Large intestine (tissue), 3 donors: ENCODE measurements at regions not wholly inside any gene's neighbourhood (a gene's known extent, or its start where the extent isn't known, plus 50 kb on each side); places are given as distances from the start of the nearest gene placed in this dataset.

Experiments
- DNase-seq, 2 donors: peaks; one replicate each; pipeline versions ENCODE4 v3.0.0 to v3.0.0-alpha.2; 2013
- H3K27ac ChIP-seq: one replicate; pipeline ENCODE4 v1.5.1; 2013; ENCODE audit warnings: low read length
- H3K27me3 ChIP-seq: 2 replicates; pipeline ENCODE4 v1.6.1; 2013; ENCODE audit warnings: low read length; ENCODE audit not compliant: control insufficient read depth, insufficient read depth
- H3K36me3 ChIP-seq: 2 replicates; pipeline ENCODE4 v1.6.1; 2013; ENCODE audit warnings: low read length; ENCODE audit not compliant: control insufficient read depth, insufficient read depth
- H3K4me1 ChIP-seq: one replicate; pipeline ENCODE4 v1.6.1; 2013; ENCODE audit warnings: low read length; ENCODE audit not compliant: control insufficient read depth, insufficient read depth
- H3K4me3 ChIP-seq: one replicate; pipeline ENCODE4 v1.5.1; 2013; ENCODE audit warnings: low read length
- H3K9me3 ChIP-seq: one replicate; pipeline ENCODE4 v1.6.1; 2013; ENCODE audit warnings: mild to moderate bottlenecking, low read depth, low read length, moderate library complexity; ENCODE audit not compliant: control insufficient read depth
- WGBS: methylation state at CpG from one replicate; pipeline ENCODE4 v1.1.5; 2013; ENCODE audit warnings: low lambda C conversion rate; ENCODE audit not compliant: insufficient coverage; 5-methylcytosine and 5-hydroxymethylcytosine counted together

DNA sequence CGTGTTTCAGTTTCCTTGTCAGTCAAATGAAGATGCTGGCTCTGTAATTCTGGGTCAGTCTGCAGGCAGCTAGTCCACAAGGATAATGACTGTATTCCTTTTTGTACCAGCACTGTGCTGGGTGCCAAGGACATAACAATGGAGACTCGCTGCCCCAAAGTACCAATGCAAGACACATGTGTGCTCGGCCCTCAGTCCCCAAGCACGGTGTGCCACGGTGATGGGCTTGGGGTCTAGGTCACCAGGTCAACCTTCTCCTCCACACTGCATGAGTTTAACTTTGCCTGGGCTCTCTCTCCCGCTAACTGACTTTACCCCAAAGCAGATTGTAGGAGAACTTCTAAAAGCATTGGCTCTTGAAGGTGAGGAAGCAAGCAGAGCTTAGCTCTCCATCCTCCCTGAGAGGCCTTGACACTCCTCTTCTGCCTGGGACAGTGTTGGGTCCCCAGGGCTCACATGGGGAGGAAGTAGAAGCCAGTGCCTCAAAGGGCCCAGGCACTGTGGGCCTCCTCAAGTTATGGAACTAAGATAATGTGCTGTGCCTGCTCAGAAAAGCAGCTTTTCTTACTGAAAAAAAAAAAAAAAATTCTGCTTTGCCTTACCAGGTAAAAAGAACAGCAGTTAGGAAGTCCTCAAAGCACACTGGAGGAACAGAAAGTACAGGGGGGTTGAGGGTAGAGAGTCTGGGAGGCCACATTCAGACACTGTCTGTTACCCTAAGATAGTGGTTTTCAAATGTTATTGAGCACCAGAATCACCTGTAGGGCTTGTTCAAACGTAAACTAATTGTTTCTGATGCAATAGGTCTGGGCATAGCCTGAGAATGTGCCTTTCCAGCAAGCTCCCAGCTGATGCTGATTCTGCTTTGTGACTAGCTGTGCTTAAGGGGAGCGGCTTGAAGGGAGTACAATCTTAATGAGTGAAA, 276.4 kb upstream of the CXCR4 start:
- H3K27me3 ChIP-seq = no peaks in the 10 kb centered on the region
- no peaks in the 10 kb centered on the region for H3K36me3 ChIP-seq
- no peak overlapping the region for H3K4me3 ChIP-seq
- no CpG with 5 or more reads among the region's 8 CpGs for WGBS
- H3K27ac ChIP-seq = no peak overlapping the region
- DNase-seq = no peak
- H3K9me3 ChIP-seq = no peaks in the 10 kb centered on the region
- no peaks in the 10 kb centered on the region for H3K4me1 ChIP-seq

DNA sequence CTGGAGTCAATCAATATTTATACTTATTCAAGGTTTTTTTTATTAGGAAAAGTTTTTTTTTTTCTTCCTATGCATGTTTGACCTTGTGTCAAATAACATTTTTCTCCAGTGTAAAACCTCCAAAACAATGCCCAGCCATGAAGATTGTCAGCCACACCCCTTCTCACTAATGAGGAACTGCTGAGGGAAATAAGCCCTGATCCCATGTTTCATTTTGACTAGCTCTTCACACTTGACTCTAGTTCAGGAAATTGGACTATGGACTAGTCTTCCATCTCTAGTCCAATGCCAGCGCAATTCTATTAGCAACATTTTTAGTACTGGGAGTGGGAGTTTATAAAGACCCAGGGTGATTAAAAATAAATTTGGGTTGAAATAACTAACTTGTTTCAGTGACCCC, 275.6 kb upstream of the CXCR4 start:
- WGBS = 100% methylated on average over 1 of the region's 1 CpG

DNA sequence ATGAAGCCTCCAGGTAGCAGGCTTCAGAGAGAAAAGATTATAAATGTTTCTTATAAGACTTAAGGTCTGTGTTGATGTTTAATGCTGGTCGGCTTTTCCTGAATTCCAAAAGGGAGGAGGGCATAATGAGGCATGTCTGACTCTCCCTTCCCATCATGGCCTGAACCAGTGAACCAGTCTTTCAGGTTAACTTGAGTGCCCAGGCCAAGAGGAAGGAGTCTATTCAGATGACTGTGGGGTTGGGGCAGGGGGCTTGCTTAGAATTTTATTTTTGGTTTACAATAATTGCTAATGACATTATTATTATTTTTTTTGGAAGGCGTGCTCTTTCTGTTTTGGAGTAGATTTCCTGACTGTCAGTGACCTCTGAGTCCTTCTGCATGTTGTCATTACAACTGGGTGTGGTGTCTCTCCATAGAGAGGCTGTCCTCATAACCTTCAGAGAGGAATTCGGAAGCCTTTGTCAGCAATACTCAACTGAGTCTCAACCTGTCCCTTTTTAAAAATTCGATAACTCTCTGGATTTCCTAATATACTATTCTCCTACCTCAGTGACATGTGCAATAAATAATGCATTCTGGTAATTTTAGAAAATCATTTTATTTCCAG, 275.1 kb upstream of the CXCR4 start:
- 73% methylated on average over 3 of the region's 4 CpGs for WGBS
- no peak for DNase-seq
- H3K9me3 ChIP-seq = no peaks in the 10 kb centered on the region
- H3K36me3 ChIP-seq = no peaks in the 10 kb centered on the region
- no peak overlapping the region for H3K27ac ChIP-seq
- H3K4me1 ChIP-seq = no peaks in the 10 kb centered on the region
- H3K4me3 ChIP-seq = no peak overlapping the region
- no peaks in the 10 kb centered on the region for H3K27me3 ChIP-seq

More for the DNA sequence above, 275.6 kb upstream of the CXCR4 start:
- Histone ChIP-seq H3K4me3 (no peak overlapping the region), H3K27me3 (no peaks in the 10 kb centered on the region), H3K27ac (no peak overlapping the region), H3K9me3 (no peaks in the 10 kb centered on the region), H3K36me3 (no peaks in the 10 kb centered on the region), H3K4me1 (no peaks in the 10 kb centered on the region)
- no peak for DNase-seq

DNA sequence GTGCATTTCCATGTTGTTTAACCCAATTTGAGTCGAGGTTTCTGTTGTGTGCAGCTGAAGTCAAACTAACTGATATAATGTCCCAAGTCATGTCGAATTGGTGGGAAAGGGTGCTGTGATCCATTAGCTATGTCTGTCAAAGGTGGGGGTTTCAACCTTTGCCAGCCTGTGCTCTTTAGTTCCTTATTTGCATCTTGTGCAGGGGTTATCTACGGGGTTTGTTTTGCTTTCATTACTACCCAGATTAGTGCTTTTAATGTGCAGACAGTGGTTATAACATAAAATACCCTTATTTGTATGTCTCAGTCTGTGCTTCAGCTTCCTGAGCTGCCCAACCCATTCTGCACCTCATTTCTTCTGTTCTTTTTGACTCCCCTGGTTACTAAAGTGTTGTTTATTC, 271.9 kb upstream of the CXCR4 start:
- 17% methylated on average over 1 of the region's 3 CpGs for WGBS
- no peaks in the 10 kb centered on the region for H3K9me3 ChIP-seq
- H3K36me3 ChIP-seq = no peaks in the 10 kb centered on the region
- no peak for DNase-seq
- H3K27me3 ChIP-seq = no peaks in the 10 kb centered on the region
- H3K4me3 ChIP-seq = no peak overlapping the region
- H3K4me1 ChIP-seq = no peaks in the 10 kb centered on the region
- no peak overlapping the region for H3K27ac ChIP-seq

DNA sequence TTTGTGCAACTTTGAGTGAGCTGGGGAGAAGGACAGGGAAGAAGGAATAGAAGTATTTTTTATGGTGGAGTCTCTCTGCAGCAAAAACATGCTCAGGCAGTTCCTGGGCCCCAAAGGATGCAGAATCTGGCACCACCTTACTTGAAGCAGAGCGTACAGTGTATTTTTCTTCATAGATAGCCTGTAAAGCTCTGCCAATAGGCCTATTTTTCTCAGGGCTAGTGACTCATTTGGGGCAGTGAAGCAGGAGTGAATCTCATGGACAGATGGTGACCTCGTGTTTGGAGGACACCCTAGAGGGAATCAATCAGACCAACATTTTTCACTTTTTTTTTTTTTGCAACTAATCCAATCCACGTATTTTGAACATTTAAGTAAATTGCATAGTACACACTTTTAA, 268.1 kb upstream of the CXCR4 start:
- WGBS = 86% methylated on average over 1 of the region's 3 CpGs
- Histone ChIP-seq H3K4me3 (no peak overlapping the region), H3K27ac (no peak overlapping the region), H3K36me3 (no peaks in the 10 kb centered on the region), H3K27me3 (no peaks in the 10 kb centered on the region), H3K4me1 (no peaks in the 10 kb centered on the region), H3K9me3 (no peaks in the 10 kb centered on the region)
- DNase-seq = no peak

DNA sequence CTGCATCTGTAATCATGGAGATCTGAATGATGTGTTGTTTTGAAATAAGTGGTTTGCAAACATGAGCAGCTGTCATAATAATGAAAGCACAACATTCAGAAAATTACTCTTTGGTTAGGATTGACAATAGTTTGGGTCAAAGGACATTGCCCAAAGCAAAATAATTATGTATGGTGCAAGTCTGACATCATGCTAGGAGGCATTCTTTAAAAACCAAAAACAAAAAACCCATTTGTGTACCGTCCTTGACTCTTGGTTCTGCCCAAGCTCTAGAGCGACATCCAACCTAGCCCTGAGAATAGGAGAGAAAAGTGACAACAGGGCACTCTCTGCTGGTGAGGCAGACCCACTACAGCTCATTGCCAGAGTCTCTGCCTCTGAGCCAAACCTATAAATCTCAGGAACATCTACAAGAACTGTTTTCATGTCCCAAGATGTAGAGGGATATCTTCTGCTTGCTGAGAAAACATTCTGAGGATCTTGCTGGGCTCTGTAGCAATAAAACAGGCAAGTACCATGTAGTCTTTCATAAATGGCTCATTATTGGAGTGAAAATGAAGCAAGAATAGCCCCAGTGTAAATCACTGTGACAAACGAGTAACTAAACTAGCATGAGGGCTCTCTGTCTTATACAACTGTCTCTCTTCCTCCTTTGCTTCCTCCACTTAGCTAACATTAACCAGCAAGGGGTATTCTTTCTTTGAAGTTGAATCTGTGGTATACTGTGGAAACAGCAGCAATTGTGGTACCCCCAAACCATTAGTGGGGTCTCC, 266.8 kb upstream of the CXCR4 start:
- Histone ChIP-seq H3K9me3 (no peaks in the 10 kb centered on the region), H3K27me3 (no peaks in the 10 kb centered on the region), H3K4me1 (no peaks in the 10 kb centered on the region), H3K4me3 (no peak overlapping the region), H3K27ac (no peak overlapping the region), H3K36me3 (no peaks in the 10 kb centered on the region)
- DNase-seq = peak; percentile 10 to 31
- WGBS = no CpG with 5 or more reads among the region's 3 CpGs

DNA sequence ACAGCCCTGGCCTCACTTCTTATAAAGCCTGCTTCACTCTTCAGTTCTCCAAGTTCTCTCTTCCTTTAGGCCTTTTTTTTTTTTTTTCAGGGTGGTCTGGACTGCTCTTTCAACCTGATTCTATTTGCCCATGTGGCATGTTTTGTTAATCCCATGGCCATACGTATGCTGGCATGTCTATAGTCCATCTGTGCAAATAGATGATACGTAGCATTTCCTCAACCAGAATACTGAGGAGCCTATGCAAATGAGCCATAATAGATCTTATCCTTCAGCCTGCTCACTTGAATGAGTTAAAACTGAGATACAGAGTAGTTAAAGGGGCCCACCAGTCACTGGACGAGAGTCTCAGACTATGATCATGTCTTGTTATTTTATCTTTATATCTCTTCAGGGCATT, 265.2 kb upstream of the CXCR4 start:
- 76% methylated on average over 2 of the region's 3 CpGs for WGBS
- Histone ChIP-seq H3K4me1 (no peaks in the 10 kb centered on the region), H3K9me3 (no peaks in the 10 kb centered on the region), H3K27me3 (no peaks in the 10 kb centered on the region), H3K27ac (no peak overlapping the region), H3K36me3 (no peaks in the 10 kb centered on the region), H3K4me3 (no peak overlapping the region)
- DNase-seq = no peak

DNA sequence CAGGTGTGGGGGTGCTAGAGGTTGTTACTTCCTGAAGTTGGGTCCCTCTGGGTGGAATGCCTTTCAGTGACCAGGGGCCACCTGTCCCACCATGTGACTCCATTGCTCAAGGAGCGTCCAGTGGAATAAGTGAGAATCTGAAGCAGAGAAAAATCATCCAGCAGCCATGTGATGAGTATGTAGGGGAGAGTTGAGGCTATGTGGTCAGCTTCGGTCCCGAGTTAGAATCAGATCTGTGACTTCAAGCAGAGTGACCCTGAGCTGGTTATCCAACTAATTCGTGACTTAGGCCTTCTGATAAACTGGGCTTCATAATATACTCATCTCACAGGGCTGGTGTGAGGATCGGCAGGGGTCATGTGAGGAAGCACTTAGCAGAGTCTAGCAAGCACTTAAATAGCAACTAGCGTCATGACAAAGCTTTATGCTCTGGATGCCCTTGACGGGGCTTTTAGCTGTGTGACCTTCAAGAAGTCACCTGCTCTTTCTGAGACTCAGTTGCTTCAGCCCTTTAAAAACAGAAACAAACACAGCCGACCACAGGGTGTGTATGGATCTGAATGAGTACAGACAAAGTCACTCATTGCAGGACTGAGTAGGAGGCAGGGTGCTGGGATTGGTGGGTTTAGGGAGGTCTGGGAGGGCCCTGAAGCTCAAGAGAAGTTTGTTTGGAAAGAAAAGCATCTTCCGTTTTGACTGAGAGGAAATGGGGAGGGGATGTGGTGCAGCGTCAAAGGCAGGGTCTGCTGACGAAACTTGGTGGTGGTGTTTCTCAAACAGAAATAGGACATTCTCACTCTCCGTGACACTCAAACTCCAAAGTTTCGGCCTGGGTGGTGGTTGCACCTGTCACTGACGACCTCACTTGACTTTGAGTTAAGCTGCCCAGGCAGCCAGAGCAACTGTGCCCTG, 264.0 kb upstream of the CXCR4 start:
- H3K4me3 ChIP-seq = no peak overlapping the region
- no peaks in the 10 kb centered on the region for H3K27me3 ChIP-seq
- no peaks in the 10 kb centered on the region for H3K9me3 ChIP-seq
- no peaks in the 10 kb centered on the region for H3K4me1 ChIP-seq
- no CpG with 5 or more reads among the region's 14 CpGs for WGBS
- H3K36me3 ChIP-seq = no peaks in the 10 kb centered on the region
- peak in 1 of 2 donors; percentile 11 for DNase-seq
- H3K27ac ChIP-seq = no peak overlapping the region

DNA sequence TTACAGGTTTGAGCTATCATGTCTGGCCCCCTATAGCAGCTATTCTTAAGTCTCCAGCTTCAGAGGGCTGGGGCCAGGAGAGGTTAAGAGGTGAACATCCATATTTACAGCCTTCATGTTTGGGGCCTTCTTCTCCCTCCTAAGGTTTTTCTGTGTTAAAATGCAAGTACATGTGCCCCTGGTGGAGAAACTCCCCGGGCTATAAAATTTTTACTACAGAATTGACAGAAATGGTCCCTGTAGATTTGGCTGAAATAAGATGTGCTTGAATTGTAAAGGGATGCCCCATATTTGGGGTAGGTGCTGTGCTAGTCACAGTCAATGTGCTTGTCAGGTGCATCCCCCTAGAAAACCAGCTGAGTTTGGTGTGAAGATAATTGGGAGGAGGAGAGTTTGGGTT, 263.3 kb upstream of the CXCR4 start:
- no CpG with 5 or more reads among the region's 1 CpG for WGBS
- Histone ChIP-seq H3K9me3 (no peaks in the 10 kb centered on the region), H3K27ac (no peak overlapping the region), H3K4me3 (no peak overlapping the region), H3K36me3 (no peaks in the 10 kb centered on the region), H3K27me3 (no peaks in the 10 kb centered on the region), H3K4me1 (no peaks in the 10 kb centered on the region)
- no peak for DNase-seq
